SIG-M5 treated with dmso at 0.1 percent for 504 hours (cell line): ENCODE measurements at regions not wholly inside any gene's neighbourhood (a gene's known extent, or its start where the extent isn't known, plus 50 kb on each side); places are given as distances from the start of the nearest gene placed in this dataset.

ENCODE experiments used
- DNase-seq: peaks from one replicate; lab custom pipeline; 2025; ENCODE audit not compliant: unreplicated experiment; lab: John Stamatoyannopoulos, UW

GRCh38 chr2:16019060-16019480 lies 78.7 kb downstream of the MYCN start:
- DNase-seq, result no peak

- DNase-seq, result no peak
Measured at GRCh38 chr2:16018277-16019059, 78.1 kb downstream of the MYCN start.

- DNase-seq, result no peak
Measured at GRCh38 chr2:16016282-16016681, 75.9 kb downstream of the MYCN start.

- DNase-seq, result no peak
Measured at GRCh38 chr2:16015903-16016265, 75.5 kb downstream of the MYCN start.

- no peak for DNase-seq
Measured at GRCh38 chr2:16015210-16015902, 75.0 kb downstream of the MYCN start.

GRCh38 chr2:16014802-16015201 lies 74.5 kb downstream of the MYCN start:
- DNase-seq, result no peak

GRCh38 chr2:16014041-16014787 lies 73.9 kb downstream of the MYCN start:
- DNase-seq, result no peak

- DNase-seq, result no peak
Measured at GRCh38 chr2:16013359-16013911, 73.1 kb downstream of the MYCN start.

- DNase-seq, result peak; percentile 36
Measured at GRCh38 chr2:16012626-16013358, 72.4 kb downstream of the MYCN start.

GRCh38 chr2:16012029-16012596 lies 71.8 kb downstream of the MYCN start:
- no peak for DNase-seq

- no peak for DNase-seq
Measured at GRCh38 chr2:16011621-16011960, 71.2 kb downstream of the MYCN start.

- DNase-seq, result no peak
Measured at GRCh38 chr2:16010951-16011620, 70.7 kb downstream of the MYCN start.

- DNase-seq, result no peak
Measured at GRCh38 chr2:16010011-16010410, 69.7 kb downstream of the MYCN start.

- no peak for DNase-seq
Measured at GRCh38 chr2:16009560-16009959, 69.2 kb downstream of the MYCN start.

GRCh38 chr2:16008856-16009255 lies 68.5 kb downstream of the MYCN start:
- no peak for DNase-seq

GRCh38 chr2:16008331-16008850 lies 68.0 kb downstream of the MYCN start:
- no peak for DNase-seq

GRCh38 chr2:16007167-16007934 lies 67.0 kb downstream of the MYCN start:
- no peak for DNase-seq

- DNase-seq, result no peak
Measured at GRCh38 chr2:16006537-16007166, 66.3 kb downstream of the MYCN start.
